HG03432 (cell line): ENCODE measurements at regions not wholly inside any gene's neighbourhood (a gene's known extent, or its start where the extent isn't known, plus 50 kb on each side); places are given as distances from the start of the nearest gene placed in this dataset.

Experiments
- ATAC-seq: cut with Tn5 transposase; IDR thresholded peaks from one replicate; pipeline ENCODE4 v1.9.1; 2021; ENCODE audit warnings: mild to moderate bottlenecking, moderate library complexity; ENCODE audit not compliant: unreplicated experiment

DNA sequence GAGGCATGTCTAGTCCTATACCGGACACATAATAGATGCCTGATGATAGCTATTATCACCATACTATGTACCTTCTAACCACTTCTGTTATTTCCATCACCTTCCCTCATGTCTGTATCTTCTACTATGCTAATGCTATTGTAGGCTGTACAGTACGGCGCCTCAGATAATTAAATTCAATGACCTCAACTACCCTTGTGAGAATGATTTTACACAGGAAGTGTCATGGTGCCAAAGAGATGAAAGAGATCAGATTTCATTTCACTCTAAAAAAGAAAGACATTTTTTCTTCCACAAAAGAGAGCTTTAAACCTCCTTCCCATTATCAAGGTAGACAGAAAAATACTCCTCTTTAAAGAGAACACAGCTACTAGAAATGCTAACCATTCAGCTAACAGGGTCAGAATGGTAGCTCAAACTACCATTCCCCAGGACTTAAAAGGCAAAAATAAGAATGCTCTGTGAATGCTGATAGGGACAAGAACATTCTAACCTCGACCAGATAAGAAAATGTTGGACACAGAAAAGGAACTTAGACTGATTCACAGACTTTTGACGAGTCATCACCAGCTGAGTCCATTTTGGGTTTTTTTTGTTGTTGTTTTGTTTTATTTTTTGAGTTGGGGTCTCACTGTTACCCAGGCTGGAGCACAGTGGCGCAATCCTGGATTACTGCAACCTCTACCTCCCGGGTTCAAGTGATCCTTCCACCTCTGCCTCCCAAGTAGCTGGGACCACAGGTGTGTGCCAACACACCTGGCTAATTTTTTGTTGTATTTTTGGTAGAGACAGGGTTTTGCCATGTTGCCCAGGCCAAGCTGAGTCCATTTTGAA, 99.2 kb upstream of the RAPGEF2 start:
- no peak for ATAC-seq

DNA sequence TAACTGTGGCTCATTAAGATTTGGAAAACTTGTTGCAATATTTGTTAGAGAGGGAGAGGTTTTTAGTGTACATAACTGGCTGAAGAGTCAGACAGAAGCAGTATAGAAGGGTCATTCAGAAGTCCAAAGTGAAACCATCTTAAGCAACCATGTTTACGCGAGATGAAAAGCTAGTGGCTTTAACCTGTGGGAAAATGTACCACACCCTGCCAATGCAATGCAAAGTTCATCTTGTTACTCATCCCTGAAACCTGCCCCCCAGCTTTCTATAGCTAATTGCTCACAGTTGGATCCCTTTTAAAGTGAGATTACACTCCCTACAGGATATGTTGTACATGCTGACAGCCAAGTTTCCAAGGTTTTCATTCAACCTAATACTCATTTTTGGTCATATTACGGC, 96.7 kb upstream of the RAPGEF2 start:
- ATAC-seq: no peak

DNA sequence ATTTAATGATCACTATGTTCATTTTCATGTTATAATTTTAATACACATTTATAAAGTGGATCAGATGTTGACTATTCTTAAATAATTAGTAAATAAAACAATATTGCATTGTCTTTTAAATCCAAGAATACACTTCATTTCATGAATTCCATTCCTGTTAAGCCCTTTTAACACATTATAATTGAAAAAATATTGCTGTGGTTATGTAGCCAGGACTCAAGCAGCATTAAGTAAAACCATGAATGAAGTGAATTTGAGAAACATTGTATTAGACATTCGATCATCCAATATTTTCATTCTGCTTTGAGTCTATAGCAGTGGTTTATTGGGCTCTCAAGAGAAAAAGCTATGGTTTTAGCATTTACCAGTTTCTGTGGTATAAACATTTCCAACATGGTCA, 94.2 kb upstream of the RAPGEF2 start:
- no peak for ATAC-seq

DNA sequence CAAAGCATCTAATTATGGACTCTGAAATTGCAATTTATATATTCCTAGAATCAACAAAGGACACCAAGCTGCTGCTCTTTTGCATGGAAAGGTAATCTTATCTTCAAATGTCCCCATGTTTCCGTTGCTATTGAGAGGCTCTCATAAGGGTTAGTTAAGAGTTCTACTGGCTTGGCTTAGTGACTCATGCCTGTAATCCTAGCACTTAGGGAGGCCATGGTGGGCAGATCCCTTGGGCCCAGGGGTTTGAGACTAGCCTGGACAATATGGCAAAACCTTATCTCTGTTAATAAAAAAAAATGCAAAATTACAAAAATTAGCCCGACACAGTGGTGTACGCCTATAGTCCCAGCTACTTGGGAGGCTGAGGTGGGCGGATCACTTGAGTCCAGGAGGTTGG, 93.4 kb upstream of the RAPGEF2 start:
- no peak for ATAC-seq

DNA sequence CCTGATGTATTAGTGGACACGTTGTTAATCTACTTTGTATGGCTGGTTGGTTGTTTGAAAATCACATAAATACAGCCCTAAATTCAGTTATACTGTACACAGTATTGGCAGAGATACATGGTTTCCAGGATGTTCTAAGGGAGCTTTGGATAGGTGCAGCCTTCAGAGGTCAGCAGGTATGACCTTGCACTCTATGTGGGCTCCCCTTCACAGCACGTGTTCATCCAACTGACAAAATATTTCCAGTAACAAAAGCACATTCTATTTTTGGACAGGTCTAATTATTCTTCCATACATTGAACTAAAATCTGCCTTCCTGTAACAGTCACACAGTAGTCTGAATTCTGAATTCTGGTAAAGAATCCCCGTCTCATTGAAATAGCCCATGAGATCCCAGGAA, 92.8 kb upstream of the RAPGEF2 start:
- ATAC-seq: no peak

DNA sequence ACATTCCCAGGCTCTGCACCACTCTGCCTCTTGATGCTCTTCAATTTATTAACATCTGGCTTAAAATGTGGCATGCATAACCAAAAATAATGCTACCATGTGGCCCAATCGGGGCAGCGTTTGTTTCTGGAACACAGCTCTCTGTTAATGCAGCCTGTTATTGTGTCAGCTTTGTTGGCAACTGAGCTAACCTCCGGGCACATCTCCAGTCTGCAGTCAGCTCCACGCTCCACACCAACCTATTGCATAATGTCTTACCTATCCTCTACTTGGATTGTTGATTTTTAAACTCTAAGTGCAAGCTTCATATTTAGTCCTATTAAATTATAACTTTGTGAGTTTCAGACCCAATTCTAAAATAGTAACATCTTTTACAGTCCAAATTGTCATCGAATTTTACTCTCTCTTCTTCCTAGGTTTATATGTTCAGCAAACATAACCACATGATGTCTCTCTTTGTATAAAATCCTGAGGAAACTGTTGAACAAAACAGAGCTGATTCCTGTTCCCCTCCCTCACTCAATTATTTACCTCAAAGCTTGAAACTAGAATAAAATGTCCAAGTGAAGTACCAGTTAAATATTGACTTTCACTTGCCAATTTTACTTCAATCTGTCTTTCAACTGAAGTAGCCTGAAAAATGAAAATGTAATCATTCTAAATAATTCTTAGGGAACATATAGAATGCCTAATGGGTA, 92.2 kb upstream of the RAPGEF2 start:
- no peak for ATAC-seq

DNA sequence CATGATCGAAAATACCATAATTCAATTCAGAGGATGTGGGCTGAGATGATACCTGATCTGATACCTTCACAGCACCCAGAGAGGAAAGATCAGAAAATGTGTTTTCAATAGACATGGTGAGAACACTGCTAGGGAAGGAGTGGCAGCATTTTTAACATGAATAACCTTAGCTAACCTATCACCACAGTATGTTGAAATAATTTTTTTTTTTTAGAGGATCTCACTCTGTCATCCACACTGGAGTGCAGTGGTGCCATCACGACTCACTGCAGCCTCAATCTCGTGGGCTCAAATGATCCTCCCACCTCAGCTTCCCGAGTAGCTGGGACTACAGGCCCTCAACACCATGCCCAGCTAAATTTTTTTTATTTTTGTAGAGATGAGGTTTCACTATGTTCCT, 90.5 kb upstream of the RAPGEF2 start:
- no peak for ATAC-seq

DNA sequence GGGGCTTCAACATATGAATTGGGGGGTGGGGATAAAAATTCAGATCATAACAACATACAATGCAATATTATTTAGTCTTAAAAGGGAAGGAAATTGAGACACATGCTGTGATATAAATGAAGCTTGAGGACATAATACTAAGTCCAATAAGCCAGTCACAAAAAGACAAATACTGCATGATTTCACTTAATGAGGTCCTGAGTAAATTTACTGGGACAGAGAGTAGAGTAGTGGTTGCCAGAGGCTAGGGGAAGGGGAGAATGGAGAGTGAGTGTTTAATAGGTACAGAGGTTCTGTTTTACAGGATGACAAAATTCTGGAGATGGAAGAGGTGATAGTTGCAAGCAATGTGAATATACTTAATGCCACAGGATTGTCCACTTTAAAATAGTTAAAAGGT, 89.2 kb upstream of the RAPGEF2 start:
- no peak for ATAC-seq

DNA sequence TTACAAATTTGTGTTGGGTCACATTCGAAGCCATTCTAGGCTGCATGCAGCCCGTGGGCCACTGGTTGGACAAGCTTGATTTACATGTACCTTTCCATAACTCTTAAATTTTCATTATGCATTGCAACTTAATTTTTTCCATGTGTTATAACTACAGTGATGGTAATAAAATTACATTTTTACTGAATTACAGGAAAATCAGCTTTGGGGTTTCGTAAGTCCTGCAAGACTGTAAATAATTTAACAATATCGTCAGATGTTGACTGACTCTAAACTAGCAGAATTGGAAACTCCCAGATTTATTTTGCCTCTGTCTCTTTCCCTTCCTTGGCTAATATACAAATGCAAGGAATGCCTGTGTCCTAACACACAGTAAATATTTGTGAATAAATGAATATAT, 88.0 kb upstream of the RAPGEF2 start:
- no peak for ATAC-seq

DNA sequence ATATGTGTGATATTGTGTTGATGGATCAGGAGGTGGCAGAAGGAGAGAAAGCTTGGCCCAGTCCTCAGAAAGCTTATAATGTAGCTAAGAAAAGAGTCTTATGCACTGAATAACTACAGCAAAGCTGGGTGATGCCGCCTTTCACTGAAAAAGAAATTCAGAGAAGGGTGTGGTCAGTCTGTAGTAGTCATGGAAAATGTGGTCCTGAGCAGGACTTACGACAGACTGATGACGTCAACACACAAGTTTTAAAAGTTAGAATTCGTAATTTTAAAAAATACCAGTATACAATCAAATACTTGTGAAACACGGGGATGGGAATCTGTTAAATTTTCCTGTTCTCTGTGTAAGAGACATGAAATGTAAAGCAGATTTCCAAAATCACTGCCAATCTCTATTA, 87.0 kb upstream of the RAPGEF2 start:
- no peak for ATAC-seq

DNA sequence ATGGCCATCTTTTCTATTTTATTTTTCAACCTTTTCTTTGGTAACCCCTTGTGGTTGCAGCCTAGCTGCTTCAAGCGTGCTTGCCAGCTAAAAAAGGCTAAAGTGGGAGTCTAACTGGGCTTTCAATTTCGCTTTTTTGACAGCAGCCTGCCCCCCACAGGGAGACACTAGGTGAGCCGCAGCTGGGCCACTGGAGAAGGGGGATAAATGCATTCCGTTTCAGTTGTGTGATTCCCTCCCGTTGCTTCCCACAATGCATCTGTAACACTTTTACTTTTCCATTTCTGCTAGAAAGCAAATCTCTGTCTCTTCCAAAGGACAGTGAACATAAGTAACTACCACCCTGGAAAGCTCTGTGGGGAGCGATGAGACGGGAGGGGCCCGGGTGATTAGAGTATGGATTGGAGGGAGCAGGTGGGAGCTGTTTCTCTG, 86.3 kb upstream of the RAPGEF2 start:
- ATAC-seq: peak; percentile 60

DNA sequence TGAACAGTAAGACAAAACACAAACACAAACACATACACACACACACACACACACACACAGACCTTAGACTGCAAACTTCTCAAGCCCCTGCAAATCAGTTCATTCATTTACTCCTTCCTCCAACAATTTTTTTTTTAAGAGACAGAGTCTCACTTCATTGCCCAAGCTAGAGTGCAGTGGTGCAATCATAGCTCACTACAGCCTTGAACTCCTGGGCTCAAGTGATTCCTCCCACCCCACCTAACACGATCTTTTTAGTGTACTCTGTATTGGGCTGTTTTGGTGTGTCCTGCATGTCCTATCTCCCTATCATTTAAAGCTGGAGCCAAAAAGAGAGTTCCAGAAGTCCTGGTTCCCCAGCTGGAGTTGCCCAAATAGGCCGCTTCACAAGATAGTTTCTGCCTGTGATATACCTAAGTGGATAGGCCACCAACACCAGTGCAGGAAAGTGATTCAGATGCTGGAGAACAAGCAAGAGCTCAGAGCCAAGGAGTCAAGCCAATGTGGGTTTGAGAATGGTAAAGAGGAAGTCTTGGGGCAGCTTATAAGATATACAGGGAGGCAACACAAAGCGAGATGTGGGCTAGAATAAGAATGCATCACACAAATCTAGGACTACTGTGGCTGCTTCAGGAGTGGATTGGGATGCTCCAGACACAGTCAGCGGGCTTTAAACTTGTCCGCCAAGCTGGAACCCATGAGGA, 85.4 kb upstream of the RAPGEF2 start:
- peak; percentile 40 for ATAC-seq

DNA sequence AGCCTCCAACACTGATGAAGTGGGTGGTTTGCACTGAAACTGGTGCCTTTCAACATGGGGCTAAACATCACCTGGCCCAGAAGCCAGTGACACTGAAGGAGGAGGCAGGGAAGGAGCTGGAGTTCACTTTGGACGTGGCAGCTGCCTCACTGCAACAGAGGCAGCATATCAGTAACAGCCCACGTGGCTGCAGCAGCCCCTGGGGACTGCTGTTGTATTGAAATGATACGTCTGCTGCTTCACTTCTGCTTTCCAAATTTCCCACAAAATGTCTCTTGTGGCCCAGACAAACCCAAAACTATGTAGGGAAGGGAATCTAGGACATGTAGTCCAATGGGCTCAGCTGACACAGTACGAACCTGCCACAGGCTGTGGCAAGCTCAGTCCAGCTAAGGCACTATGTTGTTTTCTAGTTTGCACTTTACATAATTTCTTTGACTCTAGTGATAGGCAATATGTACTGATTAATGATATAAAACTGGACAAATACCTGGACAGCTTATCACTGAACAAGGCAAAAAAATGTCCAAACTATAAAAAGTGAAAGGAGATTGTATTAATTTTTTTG, 84.7 kb upstream of the RAPGEF2 start:
- peak; percentile 96 for ATAC-seq

DNA sequence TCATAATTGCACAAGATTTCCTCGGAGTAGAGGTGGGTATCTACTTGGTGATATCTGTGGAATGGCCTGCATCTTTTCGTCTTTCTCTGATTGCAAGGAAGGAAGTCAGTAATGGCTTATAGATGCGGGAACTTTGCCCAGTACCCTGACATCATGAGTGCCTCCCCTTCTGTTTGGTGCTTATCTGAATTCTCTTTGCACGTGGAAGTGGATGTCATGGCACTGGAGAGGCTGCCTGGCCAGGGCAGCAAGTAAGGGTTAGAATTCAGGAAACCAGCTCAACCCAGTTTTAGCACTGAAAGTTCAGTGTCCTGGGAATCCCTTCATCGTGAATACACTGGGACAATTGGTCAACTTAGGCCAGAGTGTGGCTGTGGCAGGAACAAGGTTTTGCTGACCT, 83.5 kb upstream of the RAPGEF2 start:
- no peak for ATAC-seq

DNA sequence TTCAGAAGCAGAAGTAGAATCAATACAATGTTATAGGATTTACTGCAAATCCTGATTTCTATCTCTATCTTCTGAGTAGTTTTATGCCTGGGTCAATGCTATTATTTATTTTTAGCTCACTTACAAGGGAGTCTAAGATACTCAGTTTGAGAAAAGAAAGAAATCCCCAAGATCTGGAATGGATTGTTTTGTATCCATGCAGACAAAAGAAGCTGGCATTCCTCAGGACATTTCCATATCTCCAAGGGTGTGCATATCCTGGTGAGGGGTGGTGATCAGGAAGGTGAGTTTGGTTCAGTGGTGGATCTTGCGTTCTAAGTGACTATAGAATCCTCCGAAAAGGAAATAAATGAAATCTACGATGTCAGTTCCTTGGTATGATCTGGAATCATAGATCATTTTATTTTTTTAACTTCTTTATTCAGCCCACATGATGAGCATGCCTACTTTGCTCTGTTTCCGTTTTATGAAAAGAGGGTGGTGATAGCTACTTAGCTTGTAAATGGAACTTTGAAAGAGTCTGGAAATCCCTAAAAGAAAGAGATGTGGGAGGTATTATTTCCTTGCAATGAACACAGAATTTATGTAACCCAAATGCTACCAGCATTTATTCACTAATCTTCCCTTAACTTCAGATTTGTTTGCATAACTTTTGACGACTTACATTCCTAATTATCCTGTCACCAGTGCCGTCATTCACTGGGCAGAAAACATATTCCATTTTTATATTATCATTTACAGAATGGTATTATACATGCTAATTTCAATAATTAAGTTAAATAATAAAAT, 81.1 kb upstream of the RAPGEF2 start:
- ATAC-seq: no peak

DNA sequence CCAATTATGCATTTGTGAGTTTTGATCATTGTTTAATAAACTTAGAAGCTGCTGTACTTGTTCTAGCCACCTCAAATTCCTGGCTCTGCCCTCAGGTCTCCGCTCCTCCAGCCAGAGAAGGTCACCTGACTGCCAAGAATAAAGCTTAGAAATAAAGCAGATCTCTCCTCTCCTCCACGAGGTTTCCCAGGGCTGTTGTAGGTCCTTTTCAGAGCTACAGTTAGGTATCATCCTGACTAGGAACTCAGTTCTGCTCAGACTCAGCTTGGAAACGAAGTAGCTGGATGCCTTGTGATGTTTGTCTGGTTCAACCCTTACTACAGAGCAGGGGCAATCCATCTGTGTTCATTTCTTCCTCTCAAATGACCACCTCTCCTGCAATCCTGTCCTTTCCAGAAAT, 79.1 kb upstream of the RAPGEF2 start:
- no peak for ATAC-seq

DNA sequence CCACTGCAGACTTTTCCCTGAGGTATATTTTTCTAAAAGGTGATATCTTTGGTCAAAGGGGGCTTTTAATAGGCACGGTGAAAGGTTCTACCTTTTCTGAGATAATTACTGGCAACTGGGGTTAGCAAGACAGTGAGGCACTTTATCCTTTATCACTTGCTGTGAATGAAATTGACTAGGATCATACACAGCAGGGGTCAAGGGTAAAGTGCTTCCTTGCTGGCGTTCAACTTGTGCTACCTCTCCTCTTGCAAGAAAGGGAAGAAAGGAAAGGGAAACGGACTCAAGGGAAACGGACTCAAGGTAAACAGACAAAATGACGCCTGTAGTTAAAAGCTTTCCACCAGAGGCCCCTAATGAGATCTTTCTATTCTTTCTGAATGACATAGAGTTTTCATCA, 78.6 kb upstream of the RAPGEF2 start:
- ATAC-seq: no peak

DNA sequence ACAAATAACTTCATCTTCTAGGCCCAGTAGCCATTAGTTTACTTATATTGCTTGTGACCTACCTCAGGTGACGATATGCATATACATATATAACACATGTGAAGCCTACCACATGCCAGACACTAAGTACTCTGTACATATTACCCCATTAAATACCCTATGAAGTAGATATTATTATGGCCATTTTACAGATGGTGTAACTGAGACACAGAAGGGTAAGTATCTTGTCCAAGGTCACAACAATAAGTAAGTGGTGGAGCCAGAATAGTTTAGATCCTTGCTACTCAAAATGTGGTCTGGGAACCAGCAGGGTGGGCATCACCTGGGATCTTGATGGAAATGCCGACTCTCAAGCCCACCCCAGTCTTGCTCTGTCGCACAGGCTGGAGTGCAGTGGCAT, 78.1 kb upstream of the RAPGEF2 start:
- ATAC-seq: no peak

DNA sequence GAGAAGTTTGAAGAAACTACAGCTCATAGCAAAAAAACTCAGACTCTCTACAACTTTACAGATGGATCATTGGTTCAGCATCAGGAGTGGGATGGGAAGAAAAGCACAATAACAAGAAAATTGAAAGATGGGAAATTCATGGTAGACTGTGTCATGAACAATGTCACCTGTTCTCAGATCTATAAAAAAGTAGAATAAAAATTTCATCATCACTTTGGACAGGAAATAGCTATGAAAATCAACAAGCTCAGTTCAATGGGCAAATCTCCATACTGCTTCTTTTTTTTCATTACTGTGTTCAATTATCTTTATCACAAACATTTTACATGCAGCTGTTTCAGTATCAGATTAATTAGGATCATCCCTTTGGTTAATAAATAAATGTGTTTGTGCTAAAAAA, 76.5 kb upstream of the RAPGEF2 start:
- ATAC-seq: no peak

DNA sequence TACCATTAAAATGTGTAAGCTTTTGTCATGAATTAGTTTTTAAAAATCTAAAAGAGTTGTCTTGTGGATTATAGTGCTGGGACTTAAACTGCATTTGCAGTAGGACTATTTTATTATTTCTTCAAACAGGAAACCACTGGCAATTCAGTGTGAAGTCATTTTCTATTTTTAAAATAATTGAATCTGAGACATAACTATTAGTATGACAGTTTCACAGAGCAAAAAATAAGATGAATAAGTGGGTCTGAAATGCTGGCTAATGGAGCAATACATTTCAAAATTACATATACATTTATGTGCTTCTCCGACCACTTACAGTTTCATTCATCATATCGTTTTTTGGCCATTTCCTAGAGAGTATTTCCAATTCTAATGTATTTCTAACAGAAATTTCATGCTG, 75.3 kb upstream of the RAPGEF2 start:
- ATAC-seq: peak; percentile 81

DNA sequence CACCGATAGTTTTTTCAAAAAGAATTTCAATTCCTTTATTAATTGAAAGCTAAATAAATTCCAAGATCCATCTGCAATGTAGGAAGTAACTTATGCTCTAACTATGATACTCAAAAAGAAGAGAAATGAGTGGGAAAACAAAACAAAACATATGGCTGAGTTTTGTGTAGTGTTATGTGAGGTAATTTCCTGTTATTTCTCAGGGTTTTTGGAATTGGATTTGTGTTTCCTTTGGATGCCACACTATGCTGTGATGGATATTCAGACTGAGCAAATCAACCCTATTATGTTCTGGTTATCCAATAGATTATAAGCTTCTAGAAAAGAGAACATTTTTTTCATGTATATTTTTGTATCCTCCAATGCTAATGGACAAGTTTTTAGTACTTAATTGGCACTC, 73.4 kb upstream of the RAPGEF2 start:
- no peak for ATAC-seq
